ENCODE measurements at regions not wholly inside any gene's neighbourhood (a gene's known extent, or its start where the extent isn't known, plus 50 kb on each side); places are given as distances from the start of the nearest gene placed in this dataset.

DNA sequence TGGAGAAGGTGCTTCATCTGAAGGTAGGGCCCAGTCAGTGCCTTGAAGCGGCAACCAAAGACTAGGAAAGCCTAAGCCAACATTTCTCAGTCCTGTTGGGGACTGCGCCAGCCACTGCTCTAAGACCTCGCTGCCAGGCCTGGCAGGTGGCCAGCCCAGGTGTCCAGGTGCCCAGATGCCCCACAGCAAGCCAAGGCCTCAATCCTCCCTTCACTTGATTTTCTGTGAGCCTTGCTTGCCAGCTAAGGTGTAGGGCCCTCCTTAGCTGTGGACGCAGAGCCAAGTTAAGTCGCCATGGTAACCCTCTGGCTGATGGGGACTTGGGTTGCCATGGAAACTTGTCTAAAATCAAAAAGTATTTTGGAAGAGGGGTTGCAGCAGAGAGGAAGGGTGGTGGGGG lies 135.0 kb downstream of the NAV1 start:
- TF ChIP-seq, protein P1, sequence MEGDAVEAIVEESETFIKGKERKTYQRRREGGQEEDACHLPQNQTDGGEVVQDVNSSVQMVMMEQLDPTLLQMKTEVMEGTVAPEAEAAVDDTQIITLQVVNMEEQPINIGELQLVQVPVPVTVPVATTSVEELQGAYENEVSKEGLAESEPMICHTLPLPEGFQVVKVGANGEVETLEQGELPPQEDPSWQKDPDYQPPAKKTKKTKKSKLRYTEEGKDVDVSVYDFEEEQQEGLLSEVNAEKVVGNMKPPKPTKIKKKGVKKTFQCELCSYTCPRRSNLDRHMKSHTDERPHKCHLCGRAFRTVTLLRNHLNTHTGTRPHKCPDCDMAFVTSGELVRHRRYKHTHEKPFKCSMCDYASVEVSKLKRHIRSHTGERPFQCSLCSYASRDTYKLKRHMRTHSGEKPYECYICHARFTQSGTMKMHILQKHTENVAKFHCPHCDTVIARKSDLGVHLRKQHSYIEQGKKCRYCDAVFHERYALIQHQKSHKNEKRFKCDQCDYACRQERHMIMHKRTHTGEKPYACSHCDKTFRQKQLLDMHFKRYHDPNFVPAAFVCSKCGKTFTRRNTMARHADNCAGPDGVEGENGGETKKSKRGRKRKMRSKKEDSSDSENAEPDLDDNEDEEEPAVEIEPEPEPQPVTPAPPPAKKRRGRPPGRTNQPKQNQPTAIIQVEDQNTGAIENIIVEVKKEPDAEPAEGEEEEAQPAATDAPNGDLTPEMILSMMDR (IDR thresholded peaks at IDR 0.05 in 2 of 3, conservative IDR thresholded peaks at IDR 0.05 in 1 of 3; ENCODE audit: borderline replicate concordance in 1 of 3, insufficient read depth in 1 of 3, low read depth in 2 of 3, low read length in 2 of 3), result no peak
- TF ChIP-seq POLR2A (IDR thresholded peaks at IDR 0.05; ENCODE audit: borderline replicate concordance, extremely low read depth, insufficient read depth, insufficient read length) (no peak), POLR2AphosphoS5 (IDR thresholded peaks at IDR 0.05; ENCODE audit: low read depth, low read length) (no peak), ZNF274 (IDR thresholded peaks at IDR 0.05; ENCODE audit: low read depth, low read length) (no peak), EZH2phosphoT487 (IDR thresholded peaks at IDR 0.05; ENCODE audit: borderline replicate concordance) (no peak), ELF1 (IDR thresholded peaks at IDR 0.05; ENCODE audit: borderline replicate concordance, low read depth) (no peak), SRF (IDR thresholded peaks at IDR 0.05; ENCODE audit: low read depth) (no peak), EZH2 (IDR thresholded peaks at IDR 0.05) (no peak), JUND (IDR thresholded peaks at IDR 0.05) (no peak)
- TF ChIP-seq, protein P2, sequence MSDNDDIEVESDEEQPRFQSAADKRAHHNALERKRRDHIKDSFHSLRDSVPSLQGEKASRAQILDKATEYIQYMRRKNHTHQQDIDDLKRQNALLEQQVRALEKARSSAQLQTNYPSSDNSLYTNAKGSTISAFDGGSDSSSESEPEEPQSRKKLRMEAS (IDR thresholded peaks at IDR 0.05), result no peak
- TF ChIP-seq, protein P3, sequence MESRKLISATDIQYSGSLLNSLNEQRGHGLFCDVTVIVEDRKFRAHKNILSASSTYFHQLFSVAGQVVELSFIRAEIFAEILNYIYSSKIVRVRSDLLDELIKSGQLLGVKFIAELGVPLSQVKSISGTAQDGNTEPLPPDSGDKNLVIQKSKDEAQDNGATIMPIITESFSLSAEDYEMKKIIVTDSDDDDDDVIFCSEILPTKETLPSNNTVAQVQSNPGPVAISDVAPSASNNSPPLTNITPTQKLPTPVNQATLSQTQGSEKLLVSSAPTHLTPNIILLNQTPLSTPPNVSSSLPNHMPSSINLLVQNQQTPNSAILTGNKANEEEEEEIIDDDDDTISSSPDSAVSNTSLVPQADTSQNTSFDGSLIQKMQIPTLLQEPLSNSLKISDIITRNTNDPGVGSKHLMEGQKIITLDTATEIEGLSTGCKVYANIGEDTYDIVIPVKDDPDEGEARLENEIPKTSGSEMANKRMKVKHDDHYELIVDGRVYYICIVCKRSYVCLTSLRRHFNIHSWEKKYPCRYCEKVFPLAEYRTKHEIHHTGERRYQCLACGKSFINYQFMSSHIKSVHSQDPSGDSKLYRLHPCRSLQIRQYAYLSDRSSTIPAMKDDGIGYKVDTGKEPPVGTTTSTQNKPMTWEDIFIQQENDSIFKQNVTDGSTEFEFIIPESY (IDR thresholded peaks at IDR 0.05; ENCODE audit: extremely low read depth, insufficient replicate concordance, low read length), result no peak
- TF ChIP-seq, protein P4, sequence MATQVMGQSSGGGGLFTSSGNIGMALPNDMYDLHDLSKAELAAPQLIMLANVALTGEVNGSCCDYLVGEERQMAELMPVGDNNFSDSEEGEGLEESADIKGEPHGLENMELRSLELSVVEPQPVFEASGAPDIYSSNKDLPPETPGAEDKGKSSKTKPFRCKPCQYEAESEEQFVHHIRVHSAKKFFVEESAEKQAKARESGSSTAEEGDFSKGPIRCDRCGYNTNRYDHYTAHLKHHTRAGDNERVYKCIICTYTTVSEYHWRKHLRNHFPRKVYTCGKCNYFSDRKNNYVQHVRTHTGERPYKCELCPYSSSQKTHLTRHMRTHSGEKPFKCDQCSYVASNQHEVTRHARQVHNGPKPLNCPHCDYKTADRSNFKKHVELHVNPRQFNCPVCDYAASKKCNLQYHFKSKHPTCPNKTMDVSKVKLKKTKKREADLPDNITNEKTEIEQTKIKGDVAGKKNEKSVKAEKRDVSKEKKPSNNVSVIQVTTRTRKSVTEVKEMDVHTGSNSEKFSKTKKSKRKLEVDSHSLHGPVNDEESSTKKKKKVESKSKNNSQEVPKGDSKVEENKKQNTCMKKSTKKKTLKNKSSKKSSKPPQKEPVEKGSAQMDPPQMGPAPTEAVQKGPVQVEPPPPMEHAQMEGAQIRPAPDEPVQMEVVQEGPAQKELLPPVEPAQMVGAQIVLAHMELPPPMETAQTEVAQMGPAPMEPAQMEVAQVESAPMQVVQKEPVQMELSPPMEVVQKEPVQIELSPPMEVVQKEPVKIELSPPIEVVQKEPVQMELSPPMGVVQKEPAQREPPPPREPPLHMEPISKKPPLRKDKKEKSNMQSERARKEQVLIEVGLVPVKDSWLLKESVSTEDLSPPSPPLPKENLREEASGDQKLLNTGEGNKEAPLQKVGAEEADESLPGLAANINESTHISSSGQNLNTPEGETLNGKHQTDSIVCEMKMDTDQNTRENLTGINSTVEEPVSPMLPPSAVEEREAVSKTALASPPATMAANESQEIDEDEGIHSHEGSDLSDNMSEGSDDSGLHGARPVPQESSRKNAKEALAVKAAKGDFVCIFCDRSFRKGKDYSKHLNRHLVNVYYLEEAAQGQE (IDR thresholded peaks at IDR 0.05; ENCODE audit: low read depth), result no peak
